GM19239 (cell line): ENCODE measurements at regions not wholly inside any gene's neighbourhood (a gene's known extent, or its start where the extent isn't known, plus 50 kb on each side); places are given as distances from the start of the nearest gene placed in this dataset.
A peak's percentile ranks its signal among the peaks of the same experiment; 100 is the strongest.

Experiments used
- DNase-seq: peaks from one replicate; pipeline ENCODE4 v3.0.0; 2011; ENCODE audit warnings: low spot score; ENCODE audit not compliant: insufficient read length
- FAIRE-seq: peaks from 2 replicates; lab custom pipeline; 2011; peaks lifted over from hg19 to GRCh38; lab: Jason Lieb, UNC

DNA sequence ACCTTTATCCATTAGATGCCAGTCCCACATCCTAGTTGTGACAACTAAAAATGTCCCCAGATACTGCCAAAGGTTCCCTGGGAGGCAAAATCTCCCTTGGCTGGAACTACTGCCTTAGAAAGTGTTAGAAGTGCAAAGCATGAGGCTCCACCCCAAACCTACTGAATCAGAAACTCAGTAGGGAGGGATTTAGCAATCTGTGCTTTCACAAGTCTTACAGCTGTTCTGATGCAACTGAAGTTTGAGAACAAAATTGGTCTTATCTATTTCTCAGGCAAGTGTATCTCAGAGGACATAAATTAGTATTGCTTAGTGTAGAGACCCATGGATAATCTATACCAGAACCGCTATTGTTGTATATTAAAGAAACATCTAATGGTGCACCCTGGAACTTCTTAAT lies 70.2 kb downstream of the CLDN1 start:
- DNase-seq (no peak), FAIRE-seq (no peak)

DNA sequence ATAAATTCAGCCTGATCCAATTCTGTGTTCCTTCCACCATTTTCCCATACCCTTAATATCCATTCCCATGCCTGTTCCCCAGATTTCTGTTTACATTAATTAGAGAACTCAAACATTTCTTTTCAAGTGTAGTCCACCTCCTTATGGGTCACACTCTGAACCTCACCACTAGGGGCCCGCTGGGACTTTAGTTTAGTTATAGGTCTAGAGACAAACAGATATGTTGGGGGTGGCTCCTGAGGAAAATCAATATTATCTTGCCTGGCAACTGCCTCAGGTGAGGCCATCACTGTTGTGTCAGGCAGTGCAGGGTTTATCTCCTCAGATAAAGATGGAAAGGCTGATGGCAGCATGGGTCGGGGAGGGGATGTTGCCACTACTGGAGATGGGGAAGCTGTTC lies 72.8 kb downstream of the CLDN1 start:
- DNase-seq (no peak), FAIRE-seq (no peak)

DNA sequence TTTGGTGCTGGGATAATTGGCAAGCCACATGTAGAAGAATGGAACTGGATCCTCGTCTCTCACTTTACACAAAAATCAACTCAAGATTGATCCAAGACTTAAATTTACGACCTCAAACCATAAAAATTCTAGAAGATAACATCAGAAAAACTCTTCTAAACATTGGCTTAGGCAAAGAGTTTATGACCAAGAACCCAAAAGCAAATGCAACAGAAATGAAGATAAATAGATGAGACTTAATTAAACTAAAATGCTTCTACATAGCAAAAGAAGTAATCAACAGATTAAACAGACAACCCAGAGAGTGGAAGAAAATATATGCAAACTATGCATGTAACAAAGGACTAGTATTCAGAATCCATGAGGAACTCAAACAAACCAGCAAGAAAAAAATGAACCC lies 80.1 kb downstream of the CLDN1 start:
- DNase-seq, result no peak
- no peak for FAIRE-seq

DNA sequence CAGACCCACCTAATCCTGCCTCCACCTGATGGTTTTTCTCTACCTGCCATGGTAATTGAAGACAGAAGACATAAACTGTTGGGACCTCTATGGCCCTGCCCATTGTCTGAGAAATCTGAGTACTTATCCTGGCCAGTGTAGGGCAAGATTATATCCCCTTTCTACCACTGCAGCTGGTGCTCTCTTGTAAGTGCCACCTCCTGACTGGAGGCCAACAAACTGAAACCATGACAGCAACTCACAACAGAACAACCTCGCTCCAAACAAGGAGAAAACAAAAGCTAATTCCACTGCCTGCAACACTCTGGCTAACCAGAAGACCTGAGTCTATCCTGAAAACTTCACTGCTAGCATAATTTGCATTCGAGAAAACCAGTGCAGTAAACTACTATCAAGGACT lies 82.9 kb downstream of the CLDN1 start:
- no peak for DNase-seq
- no peak for FAIRE-seq

DNA sequence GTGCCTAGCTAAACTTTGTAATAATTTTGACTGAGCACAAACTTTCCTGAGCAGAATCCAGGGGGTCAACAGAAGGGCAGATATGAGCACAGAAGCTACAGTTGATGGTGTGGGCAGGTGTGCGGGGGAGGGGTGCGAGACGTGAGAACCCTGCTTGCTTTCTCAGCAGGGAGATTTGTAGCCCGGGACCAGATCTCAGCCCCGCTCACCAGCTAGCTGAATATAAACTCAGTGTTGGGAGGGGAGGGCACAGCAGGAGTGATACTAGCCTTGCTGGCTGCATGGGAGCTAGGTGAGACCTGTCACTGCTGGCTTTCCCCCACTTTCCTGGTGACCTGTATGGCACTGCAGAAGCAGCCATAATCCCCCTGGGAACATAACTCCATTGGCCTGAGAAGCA lies 83.4 kb downstream of the CLDN1 start:
- no peak for FAIRE-seq
- DNase-seq, result no peak

DNA sequence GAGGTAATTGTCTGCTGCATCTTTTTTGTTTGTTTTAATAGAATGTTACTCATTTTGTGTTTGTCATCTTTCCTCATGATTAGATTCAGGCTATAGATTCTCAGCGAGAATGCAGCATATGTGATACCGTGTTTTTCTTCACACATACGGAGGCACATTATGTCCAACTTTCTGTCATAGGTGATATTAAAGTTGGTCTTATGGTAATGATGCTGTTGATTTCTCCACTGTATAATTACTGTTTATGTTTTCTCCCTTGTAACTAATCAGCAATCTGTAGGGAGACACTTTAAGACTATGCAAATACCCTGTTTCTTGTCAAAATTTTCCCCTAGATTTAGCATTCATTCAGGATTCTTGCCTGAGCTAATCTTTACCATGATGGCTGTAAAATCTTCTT lies 87.6 kb downstream of the CLDN1 start:
- no peak for DNase-seq
- no peak for FAIRE-seq

DNA sequence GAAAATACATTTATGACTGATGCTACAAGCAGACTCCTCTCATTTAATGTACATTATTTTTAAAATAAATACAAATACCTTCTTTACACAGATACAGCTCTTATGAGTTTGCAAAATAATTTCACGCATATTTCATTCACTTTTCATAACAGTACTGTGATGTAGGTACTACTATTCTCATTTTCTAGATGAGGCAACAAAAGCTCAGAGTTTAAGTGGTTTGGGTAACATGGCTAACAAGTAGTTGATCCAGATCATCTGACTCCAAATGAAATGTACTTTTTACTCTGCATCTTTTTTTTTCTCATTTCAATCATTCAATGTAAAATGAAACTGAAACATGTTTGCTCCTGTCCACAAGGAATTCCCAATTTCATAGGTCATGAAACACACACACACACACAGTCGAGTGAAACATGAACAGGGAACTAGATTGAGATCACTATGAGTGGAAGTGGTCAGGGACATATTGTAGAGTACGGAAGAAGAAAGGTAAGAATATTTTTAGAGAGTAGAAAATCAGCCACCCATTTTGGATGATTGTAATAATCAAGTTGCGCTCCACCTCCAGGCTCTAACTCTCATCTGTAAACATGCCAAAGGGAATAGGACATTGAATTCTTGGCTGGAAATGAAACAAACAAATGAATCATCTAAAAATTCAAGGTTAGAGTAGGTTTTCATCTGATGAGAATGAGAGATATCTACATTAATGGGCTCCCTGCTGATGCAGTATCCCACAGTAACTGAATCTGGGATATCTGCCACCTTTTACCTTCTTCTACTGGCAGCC lies 92.4 kb downstream of the CLDN1 start:
- no peak for FAIRE-seq

DNA sequence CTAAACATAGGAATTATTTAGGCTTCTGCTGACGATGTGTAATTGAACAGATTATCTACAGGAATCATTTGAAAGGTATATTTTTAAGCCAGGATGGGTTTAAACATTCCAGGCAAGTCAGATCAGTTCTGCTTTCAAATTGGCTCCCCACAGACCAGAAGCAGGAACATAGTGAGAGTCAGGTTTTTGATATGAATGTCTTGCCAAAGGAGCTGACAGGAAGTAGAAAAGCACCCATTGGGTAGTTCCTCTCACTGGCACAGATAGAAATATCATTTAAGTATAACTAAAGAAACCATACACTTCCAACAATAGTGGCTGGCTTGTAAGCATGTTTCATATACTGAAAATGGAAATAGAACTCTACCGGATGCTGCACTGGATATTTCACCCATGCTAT lies 95.2 kb downstream of the CLDN1 start:
- FAIRE-seq, result no peak
- no peak for DNase-seq

More for the DNA sequence above, 92.4 kb downstream of the CLDN1 start:
- no peak for DNase-seq

DNA sequence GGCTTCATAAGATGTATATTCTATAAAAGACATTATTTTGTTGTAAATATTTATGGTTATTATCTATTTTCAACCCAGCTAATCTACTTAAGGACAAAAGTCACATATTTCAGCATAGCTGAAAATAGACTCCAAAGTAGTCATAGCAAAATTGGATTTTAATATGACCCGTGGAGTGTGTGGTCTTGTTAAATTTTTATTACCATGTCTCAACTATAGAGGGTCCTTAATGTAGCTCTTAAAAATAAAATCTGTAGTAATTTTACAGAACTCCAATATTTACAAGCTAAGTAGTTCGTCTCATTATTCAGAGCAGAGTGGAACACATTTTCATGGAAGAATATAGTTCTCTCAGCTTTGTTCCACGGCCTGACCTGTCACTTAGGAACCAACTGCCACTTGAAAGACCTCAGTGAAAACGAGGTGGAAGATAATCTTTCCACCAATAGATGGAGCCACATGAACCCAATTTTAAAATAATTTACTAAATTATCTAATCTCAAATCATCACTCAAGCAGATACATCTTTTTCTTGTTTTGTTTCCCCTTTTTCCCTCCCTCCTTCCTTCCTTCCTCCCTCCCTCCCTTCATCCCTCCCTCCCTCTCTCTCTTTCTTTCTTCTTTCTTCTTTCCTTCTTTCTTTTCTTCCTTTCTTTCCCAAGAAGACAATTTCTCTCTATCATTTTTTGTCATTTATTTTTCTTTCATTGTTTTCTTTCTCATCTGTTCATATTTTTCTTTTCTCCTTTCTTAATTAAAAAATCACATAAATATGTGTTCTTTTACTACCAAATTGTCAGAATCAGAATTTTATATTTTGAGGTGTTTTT lies 97.2 kb downstream of the CLDN1 start:
- DNase-seq (no peak), FAIRE-seq (no peak)

DNA sequence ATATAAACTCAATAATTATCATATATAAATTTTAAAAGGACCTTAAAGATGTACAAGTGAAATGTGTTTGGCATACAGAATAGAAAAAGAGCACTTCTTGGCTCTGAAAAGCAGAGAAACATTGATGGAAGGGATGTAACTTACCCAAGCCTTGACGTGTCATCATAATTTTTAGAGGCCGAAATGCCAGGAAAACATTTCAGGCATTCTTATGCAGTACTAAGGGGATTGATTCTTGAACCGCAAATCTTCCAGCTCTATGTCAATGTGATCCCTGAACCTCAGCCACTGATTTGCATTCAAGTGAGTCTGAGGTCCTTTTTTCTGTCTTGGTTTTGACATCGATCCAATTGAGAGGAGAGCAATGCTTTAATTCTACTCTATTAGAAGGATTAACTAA lies 97.8 kb downstream of the CLDN1 start:
- DNase-seq (no peak), FAIRE-seq (no peak)

DNA sequence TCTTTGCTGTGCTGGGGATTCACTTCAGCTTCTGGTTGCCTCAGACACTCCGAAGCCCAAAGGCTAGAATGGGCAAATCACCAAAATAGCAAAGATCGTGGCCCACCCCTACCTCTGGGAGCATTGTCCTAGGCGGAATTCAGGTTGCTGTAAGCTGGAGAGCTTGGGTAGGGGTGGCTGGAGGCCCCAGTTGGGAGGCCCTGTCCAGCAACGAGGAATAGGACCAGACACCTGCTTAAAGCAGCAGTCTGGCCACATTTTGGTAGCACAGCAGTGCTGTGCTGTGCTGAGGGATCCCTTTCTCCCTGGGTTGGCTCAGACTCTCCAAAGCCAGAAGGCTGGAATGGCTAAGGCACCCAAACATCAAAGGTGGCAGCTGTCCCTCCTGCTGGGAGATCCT lies 99.3 kb downstream of the CLDN1 start:
- no peak for FAIRE-seq
- DNase-seq, result no peak

DNA sequence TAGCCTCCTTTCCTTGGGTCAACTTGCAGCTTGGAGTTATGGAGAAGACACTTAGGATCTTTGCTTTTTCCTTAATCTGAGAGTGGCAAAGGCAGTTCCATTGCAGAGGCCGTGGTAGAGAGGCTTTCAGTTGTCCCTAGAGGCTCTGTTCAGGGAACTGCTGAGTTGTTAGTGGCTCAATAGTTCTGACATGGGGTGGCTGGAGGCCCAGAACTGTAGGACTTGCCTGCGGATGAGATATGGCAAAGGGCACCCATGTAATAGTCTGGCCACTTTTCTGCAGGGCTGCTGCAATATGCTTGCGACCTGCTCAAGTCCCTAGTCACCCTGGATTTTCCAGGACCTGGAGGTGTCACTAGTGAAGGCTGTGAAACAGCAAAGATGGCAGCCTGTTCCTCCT lies 99.9 kb downstream of the CLDN1 start:
- DNase-seq, result no peak

DNA sequence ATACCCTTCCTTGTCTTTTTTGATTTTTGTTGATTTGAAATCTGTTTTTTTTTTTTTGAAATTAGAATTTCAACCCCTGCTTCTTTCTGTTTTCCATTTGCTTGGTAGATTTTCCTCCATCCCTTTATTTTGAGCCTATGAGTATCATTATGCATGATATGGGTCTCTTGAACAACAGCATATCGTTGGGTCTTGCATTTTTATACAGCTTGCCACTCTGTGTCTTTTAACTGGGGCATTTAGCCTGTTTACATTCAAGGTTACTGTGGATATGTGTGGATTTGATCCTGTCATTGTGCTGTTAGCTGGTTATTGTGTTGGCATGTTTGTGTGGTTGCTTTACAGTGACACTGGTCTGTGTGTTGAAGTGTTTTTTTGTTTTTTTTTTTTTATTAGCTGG lies 99.7 kb upstream of the P3H2 start:
- FAIRE-seq (no peak), DNase-seq (no peak)

More for the DNA sequence above, 99.9 kb downstream of the CLDN1 start:
- no peak for FAIRE-seq

DNA sequence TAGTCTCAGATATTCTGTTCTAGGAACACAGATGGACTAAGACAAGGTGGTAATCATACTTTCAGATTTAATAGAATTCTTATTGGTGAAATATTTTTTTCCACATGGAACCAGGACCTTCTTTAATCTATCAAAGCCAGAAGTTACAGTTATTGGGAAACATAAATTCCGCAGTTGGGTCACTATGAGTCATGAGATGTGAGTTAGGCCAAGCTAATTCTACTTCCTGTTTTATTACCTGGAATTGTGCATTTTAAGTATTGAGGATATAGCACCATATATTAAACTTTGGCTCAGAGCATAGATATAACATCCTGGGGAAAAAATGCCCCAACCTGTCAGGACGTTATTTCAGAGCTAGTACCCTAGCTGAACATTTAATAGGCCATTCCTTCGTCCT lies 96.4 kb upstream of the P3H2 start:
- FAIRE-seq (no peak), DNase-seq (no peak)

DNA sequence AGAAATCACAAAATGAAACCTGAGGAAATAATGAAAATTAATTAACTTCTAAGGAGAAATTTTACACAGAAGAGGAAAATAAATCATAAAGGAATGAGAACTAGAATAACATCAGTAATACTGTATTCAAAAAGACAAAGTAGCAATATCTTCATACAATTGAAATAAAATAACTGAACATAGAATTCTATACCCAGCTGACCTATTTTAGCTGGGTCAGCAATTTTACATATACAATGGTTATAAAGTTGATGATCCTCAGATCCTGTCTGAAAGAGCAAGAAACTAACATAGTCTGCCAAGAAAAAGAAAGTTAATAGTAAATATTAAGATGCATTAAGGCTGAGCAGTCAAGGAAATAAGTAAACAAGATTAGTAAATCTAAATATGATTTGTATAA lies 93.0 kb upstream of the P3H2 start:
- DNase-seq (no peak), FAIRE-seq (no peak)

DNA sequence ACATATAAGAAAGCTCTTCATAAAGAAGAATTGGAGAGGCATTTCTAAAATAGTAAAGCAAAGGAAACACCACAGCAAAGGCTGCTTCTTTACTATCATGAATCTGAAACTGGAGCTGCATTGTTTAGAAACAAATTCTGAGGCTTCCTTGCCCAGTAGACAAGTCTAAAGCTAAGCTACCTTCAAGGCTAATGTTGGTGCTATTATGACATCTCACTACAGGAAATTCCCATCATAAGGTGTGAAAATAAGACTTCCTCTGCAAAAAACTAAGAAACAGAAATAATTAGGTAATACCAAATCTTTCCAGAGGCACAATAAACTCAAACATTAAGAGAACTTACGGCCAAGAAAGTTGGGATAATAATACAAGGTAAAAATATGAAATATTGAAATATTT lies 89.9 kb upstream of the P3H2 start:
- FAIRE-seq, result no peak

DNA sequence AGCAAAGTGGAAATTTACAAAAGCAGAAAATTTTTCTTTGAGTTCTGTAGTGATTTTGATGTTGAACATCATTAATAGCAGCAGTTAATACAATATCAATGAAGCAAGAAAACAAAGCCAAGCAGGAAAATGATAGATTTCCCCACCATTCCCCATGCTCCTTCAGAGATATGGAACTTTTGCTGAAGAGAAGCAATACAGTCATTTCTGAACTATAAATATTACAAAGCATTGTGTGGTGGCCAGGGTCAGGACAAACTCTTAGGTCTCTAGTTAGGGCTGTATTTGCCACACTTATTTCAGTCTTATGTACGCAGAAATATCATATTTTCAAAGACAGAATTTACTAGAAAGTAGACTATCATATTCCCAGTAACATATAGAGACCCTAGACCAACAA lies 88.8 kb upstream of the P3H2 start:
- FAIRE-seq, result no peak

More for the DNA sequence above, 89.9 kb upstream of the P3H2 start:
- DNase-seq, result no peak

DNA sequence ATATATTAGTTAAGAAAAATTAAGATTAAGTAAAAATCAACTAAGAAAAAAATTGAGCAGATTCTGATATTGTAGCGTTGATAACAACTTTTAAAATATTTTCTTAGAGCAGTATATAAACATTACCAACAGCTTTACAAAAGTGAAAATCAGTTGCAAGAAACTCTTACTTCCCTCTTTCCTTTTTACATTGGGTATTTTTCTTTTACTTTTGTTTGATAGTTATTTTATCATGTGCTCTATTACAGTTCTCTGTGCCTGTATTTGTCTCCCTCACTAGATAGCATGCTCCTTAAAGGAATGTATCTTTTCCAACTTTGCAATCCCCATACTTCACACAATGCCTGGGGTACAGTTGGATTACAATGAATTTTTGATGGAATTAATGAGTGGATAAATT lies 87.5 kb upstream of the P3H2 start:
- DNase-seq (no peak), FAIRE-seq (no peak)

More for the DNA sequence above, 88.8 kb upstream of the P3H2 start:
- no peak for DNase-seq

DNA sequence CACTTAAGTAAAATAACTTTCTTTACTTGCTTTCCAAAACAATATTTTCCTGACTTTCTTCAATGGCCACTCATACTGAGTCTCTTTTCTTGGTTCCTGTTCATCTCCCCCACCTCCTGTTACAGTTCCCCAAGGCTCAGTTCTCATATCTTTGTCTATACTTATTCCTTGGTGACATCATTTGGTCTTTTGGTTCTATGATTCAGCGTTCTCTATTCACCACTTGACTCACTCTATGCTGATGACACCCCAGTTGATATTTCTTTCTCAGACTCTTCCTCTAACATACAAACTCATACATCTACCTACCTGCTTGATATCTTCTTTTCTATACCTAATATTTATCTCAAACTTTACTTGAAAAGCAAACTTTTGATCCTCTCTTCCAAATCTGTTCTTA lies 85.0 kb upstream of the P3H2 start:
- FAIRE-seq (peak; percentile 21), DNase-seq (no peak)

DNA sequence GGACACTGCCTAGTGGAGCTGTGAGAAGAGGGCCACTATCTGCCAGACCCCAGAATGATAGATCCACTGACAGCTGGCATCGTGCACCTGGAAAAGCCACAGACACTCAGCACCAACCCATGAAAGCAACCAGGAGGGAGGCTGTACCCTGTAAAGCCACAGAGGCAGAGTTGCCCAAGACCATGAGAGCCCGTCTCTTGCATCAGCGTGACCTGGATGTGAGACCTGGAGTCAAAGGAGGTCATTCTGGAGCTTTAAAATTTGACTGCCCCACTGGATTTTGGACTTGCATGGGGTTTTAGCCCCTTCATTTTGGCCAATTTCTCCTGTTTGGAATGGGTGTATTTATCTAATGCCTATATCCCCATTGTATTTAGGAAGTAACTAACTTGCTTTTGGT lies 83.5 kb upstream of the P3H2 start:
- no peak for FAIRE-seq
- DNase-seq, result no peak

DNA sequence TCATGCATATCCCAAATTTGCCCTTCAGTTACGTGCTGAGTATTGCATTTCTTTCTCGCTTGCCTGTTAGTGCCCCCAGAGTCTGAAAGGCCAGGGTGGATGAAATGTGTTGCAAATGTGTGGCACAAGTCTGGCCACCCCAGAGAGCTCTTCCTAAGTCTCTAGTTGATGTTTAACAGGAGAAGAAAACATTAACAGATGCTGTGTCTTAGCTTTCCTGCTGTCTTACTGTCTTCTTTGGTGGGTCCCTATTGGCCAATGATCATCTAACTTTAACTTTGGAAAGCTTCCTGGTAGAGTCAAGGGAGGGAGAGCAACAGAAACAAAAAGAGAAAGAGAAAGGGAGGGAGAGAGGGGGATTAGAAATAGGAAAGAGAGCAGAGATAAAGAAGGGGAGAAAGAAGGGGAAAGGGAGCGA lies 76.7 kb upstream of the P3H2 start:
- FAIRE-seq, result no peak

DNA sequence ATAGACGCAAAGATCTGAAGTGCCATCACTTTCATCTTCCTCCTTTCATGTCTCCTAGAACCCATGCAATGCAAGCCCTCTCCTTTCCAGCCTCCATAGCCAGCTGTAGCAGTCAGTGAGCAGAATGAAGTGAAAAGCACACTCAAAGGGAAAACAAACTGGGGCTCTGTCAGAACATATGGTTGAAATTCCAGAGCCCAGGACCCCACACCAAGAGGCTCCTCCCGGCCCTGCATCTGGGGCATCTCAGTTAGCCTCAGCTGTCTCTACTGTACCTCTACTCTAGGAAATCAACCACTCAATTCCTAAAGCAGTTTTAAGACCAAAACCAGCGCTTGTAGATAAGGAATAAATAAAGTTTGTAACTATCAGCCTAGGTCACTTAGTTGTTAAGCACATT lies 73.8 kb upstream of the P3H2 start:
- DNase-seq, result no peak
- FAIRE-seq, result no peak

More for the DNA sequence above, 76.7 kb upstream of the P3H2 start:
- DNase-seq, result no peak
